Kidney tubule cell (primary cell): ENCODE measurements at regions not wholly inside any gene's neighbourhood (a gene's known extent, or its start where the extent isn't known, plus 50 kb on each side); places are given as distances from the start of the nearest gene placed in this dataset.
"Not testable (repeated sequence)": the region's sequence is repeated elsewhere in the genome, so short reads cannot be mapped to it uniquely, and the experiment has no call there.

Experiments
- DNase-seq: peaks from one replicate; pipeline ENCODE4 v3.0.0-alpha.2; 2018; ENCODE audit warnings: low spot score

- DNase-seq, result no peak
These were observed 294.8 kb upstream of the DDX18 start for GRCh38 chr2:117519721-117520120.

GRCh38 chr2:117523267-117523666 is 291.2 kb upstream of the DDX18 start:
- DNase-seq, result peak; percentile 60

GRCh38 chr2:117523711-117524238 is 290.7 kb upstream of the DDX18 start:
- no peak for DNase-seq

GRCh38 chr2:117536139-117536538 is 278.4 kb upstream of the DDX18 start:
- peak; percentile 17 for DNase-seq

- DNase-seq, result no peak
These were observed 277.5 kb upstream of the DDX18 start for GRCh38 chr2:117537032-117537431.

- no peak for DNase-seq
These were observed 262.6 kb upstream of the DDX18 start for GRCh38 chr2:117551858-117552257.

- no peak for DNase-seq
These were observed 261.0 kb upstream of the DDX18 start for GRCh38 chr2:117553448-117553847.

- no peak for DNase-seq
These were observed 258.5 kb upstream of the DDX18 start for GRCh38 chr2:117555965-117556364.

- DNase-seq, result no peak
These were observed 256.9 kb upstream of the DDX18 start for GRCh38 chr2:117557626-117558025.

GRCh38 chr2:117562654-117563053 is 251.8 kb upstream of the DDX18 start:
- DNase-seq, result no peak

GRCh38 chr2:117571590-117572349 is 242.7 kb upstream of the DDX18 start:
- DNase-seq, result no peak

- no peak for DNase-seq
These were observed 227.2 kb upstream of the DDX18 start for GRCh38 chr2:117587310-117587709.

GRCh38 chr2:117603060-117603459 is 211.4 kb upstream of the DDX18 start:
- no peak for DNase-seq

- no peak for DNase-seq
These were observed 210.9 kb upstream of the DDX18 start for GRCh38 chr2:117603567-117603966.

GRCh38 chr2:117607202-117607601 is 207.3 kb upstream of the DDX18 start:
- no peak for DNase-seq

- no peak for DNase-seq
These were observed 201.4 kb upstream of the DDX18 start for GRCh38 chr2:117613101-117613500.

GRCh38 chr2:117614296-117614695 is 200.2 kb upstream of the DDX18 start:
- DNase-seq, result no peak

- no peak for DNase-seq
These were observed 199.5 kb upstream of the DDX18 start for GRCh38 chr2:117614823-117615534.

- DNase-seq, result no peak
These were observed 195.9 kb upstream of the DDX18 start for GRCh38 chr2:117618607-117619006.

- no peak for DNase-seq
These were observed 193.2 kb upstream of the DDX18 start for GRCh38 chr2:117621326-117621725.

GRCh38 chr2:117623175-117623574 is 191.3 kb upstream of the DDX18 start:
- not testable (repeated sequence) for DNase-seq

- no peak for DNase-seq
These were observed 183.1 kb upstream of the DDX18 start for GRCh38 chr2:117631152-117631945.

GRCh38 chr2:117635481-117635880 is 179.0 kb upstream of the DDX18 start:
- no peak for DNase-seq
